ENCODE measurements at regions not wholly inside any gene's neighbourhood (a gene's known extent, or its start where the extent isn't known, plus 50 kb on each side); places are given as distances from the start of the nearest gene placed in this dataset.

- POLR2A ChIA-PET: interaction anchor here (0.6 kb wide), 1 partner anchor 349 kb away, joined by 3 read pairs; no protein-coding TSS in a partner anchor
Measured at GRCh38 chr4:103425406-103425805, 227.3 kb upstream of the CENPE start.

GRCh38 chr4:103424853-103425252 lies 226.7 kb upstream of the CENPE start:
- DNase-seq (ENCODE audit: low read depth in 1 of 2, low spot score in 1 of 2) (peak; percentile 3 to 60), ATAC-seq (peak; percentile 76 to 84), FAIRE-seq (no peak)
- Histone ChIP-seq H3K27ac (no peak overlapping the region), H3K4me3 (no peak overlapping the region), H3K4me1 (peaks cover 35% of the 10 kb centered on the region), H3K9me3 (no peaks in the 10 kb centered on the region), H3K4me2 (peak overlapping the region; percentile 51)
- CTCF ChIA-PET: no interaction called here
- POLR2A ChIA-PET: interaction anchor here (0.6 kb wide), 1 partner anchor 350 kb away, joined by 3 read pairs; no protein-coding TSS in a partner anchor
- 3% methylated on average over 2 of the region's 2 CpGs for WGBS (ENCODE audit: missing lambda C conversion rate)
- TF ChIP-seq ATOH8 (CRISPR knock-in tag; IDR thresholded peaks at IDR 0.05; ENCODE audit: low read depth) (no peak), CEBPB (IDR thresholded peaks at IDR 0.05) (peak; percentile 94 to 96), HES2 (IDR thresholded peaks at IDR 0.05) (peak; percentile 80), CTCF (IDR thresholded peaks at IDR 0.05) (no peak), GATA3 (IDR thresholded peaks at IDR 0.05; ENCODE audit: borderline replicate concordance) (0 out of 2 replicates have a peak, but pooled peaks have one; percentile 39), JUN (IDR thresholded peaks at IDR 0.05) (peak in 1 of 2 experiments; percentile 74; a peak in 1 of 5 replicates), NPAS2 (CRISPR knock-in tag; IDR thresholded peaks at IDR 0.05; ENCODE audit: borderline replicate concordance) (no peak), BCL3 (IDR thresholded peaks at IDR 0.05) (peak; percentile 61; the same call in 1 of the 3 replicates), ZC3H11A (IDR thresholded peaks at IDR 0.05) (no peak), RAD21 (conservative IDR thresholded peaks at IDR 0.05 in 1 of 2, IDR thresholded peaks at IDR 0.05 in 1 of 2) (no peak), EP300 (IDR thresholded peaks at IDR 0.05) (peak; percentile 27 to 52; a peak in 2 of 5 replicates)

More at GRCh38 chr4:103425406-103425805, 227.3 kb upstream of the CENPE start:
- Histone ChIP-seq H3K27ac (peak overlapping the region in 1 of 2 experiments; percentile 7; a peak in 1 of 6 replicates), H3K4me3 (no peak overlapping the region), H3K4me1 (peaks cover 35% of the 10 kb centered on the region), H3K4me2 (peak overlapping the region; percentile 51), H3K9me3 (no peaks in the 10 kb centered on the region)
- no peak for FAIRE-seq
- peak in 1 of 2 experiments; percentile 55; a peak in 1 of 6 replicates for ATAC-seq
- CTCF ChIA-PET: no interaction called here
- WGBS (ENCODE audit: missing lambda C conversion rate): 33% methylated on average over 1 of the region's 1 CpG
- TF ChIP-seq PBX3 (IDR thresholded peaks at IDR 0.05) (no peak), MAFK (IDR thresholded peaks at IDR 0.05; ENCODE audit: partially characterized antibody) (no peak), NR3C1 (IDR thresholded peaks at IDR 0.05) (no peak), MAZ (IDR thresholded peaks at IDR 0.05; ENCODE audit: borderline replicate concordance, low read depth, low read length) (no peak), EHF (CRISPR knock-in tag; IDR thresholded peaks at IDR 0.05) (no peak), TP53 (CRISPR knock-in tag; IDR thresholded peaks at IDR 0.05) (no peak)
- no peak for DNase-seq (ENCODE audit: low read depth in 1 of 2, low spot score in 1 of 2)

- peaks cover 35% of the 10 kb centered on the region for H3K4me1 ChIP-seq
- no peak overlapping the region for H3K27ac ChIP-seq
- DNase-seq (ENCODE audit: low read depth in 1 of 2, low spot score in 1 of 2): no peak
- peak overlapping the region; percentile 58 for H3K4me2 ChIP-seq
- TF ChIP-seq BCL3 (IDR thresholded peaks at IDR 0.05) (no peak), HEYL (CRISPR knock-in tag; IDR thresholded peaks at IDR 0.05) (no peak), FOXS1 (CRISPR knock-in tag; IDR thresholded peaks at IDR 0.05) (no peak), GATA3 (IDR thresholded peaks at IDR 0.05; ENCODE audit: borderline replicate concordance) (no peak), POLR2A (IDR thresholded peaks at IDR 0.05; ENCODE audit: low read length) (no peak), CHD2 (IDR thresholded peaks at IDR 0.05; ENCODE audit: low read length, partially characterized antibody) (no peak), FOSL2 (IDR thresholded peaks at IDR 0.05) (no peak), FOSL2 (CRISPR knock-in tag; IDR thresholded peaks at IDR 0.05) (no peak), RNF2 (IDR thresholded peaks at IDR 0.05; ENCODE audit: borderline replicate concordance, low read depth) (no peak), TFCP2L1 (CRISPR knock-in tag; IDR thresholded peaks at IDR 0.05) (no peak), USF2 (IDR thresholded peaks at IDR 0.05) (no peak), ZC3H11A (IDR thresholded peaks at IDR 0.05) (no peak), HDAC2 (IDR thresholded peaks at IDR 0.05) (no peak)
- H3K4me3 ChIP-seq: no peak overlapping the region
- H3K9me3 ChIP-seq: no peaks in the 10 kb centered on the region
- CTCF ChIA-PET: interaction anchor here (0.6 kb wide), 1 partner anchor 27 kb away, joined by 3 read pairs; no protein-coding TSS in a partner anchor
- no peak for ATAC-seq
- FAIRE-seq: no peak
- POLR2A ChIA-PET: no interaction called here
- WGBS (ENCODE audit: missing lambda C conversion rate): 40% methylated on average over 2 of the region's 2 CpGs
Measured at GRCh38 chr4:103423261-103423660, 225.1 kb upstream of the CENPE start.
